H1 (cell line): ENCODE measurements at regions not wholly inside any gene's neighbourhood (a gene's known extent, or its start where the extent isn't known, plus 50 kb on each side); places are given as distances from the start of the nearest gene placed in this dataset.

ENCODE experiments used
- CBX5 ChIP-seq: fragments of 300-800, 300-1000 bp; sonication (generic); IDR thresholded peaks from 2 replicates; pipeline ENCODE4 v1.7.1; 2016; ENCODE audit warnings: antibody characterized with exemption, low read length, low read depth
- CEBPB ChIP-seq: IDR thresholded peaks from 2 replicates; pipeline ENCODE4 v1.6.1; 2012; ENCODE audit warnings: low read depth, low read length
- CTCF ChIP-seq, 3 experiments: IDR thresholded peaks; 1 replicate in 2 of 3; 2 replicates in 1 of 3; pipeline versions ENCODE4 v1.5.1 to v1.6.1; 2011; ENCODE audit warnings: low read length in 3 of 3, mild to moderate bottlenecking in 3 of 3, inconsistent platforms in 2 of 3, low read depth in 1 of 3, moderate library complexity in 1 of 3; ENCODE audit not compliant: insufficient read depth in 1 of 3; ENCODE audit errors: control extremely low read depth in 1 of 3
- GTF2F1 ChIP-seq: IDR thresholded peaks from 2 replicates; pipeline ENCODE4 v1.6.1; 2012; ENCODE audit warnings: low read depth, low read length, improper control_type of control experiment, borderline replicate concordance
- POLR2A ChIP-seq, 2 experiments: IDR thresholded peaks; 1 replicate in 1 of 2; 2 replicates in 1 of 2; pipeline ENCODE4 v1.6.1; 2011; ENCODE audit warnings: low read depth in 2 of 2, low read length in 2 of 2, mild to moderate bottlenecking in 2 of 2; ENCODE audit errors: control extremely low read depth in 1 of 2
- POLR2AphosphoS5 ChIP-seq: IDR thresholded peaks from 2 replicates; pipeline ENCODE4 v1.6.1; 2011; ENCODE audit warnings: low read depth, low read length
- TAF1 ChIP-seq: IDR thresholded peaks from 2 replicates; pipeline ENCODE4 v1.6.1; 2011; ENCODE audit warnings: mild to moderate bottlenecking, low read depth, low read length
- TCF12 ChIP-seq: IDR thresholded peaks from 2 replicates; pipeline ENCODE4 v1.6.1; 2011; ENCODE audit warnings: low read depth, mild to moderate bottlenecking, low read length

GRCh38 chr14:34214961-34215360 lies 247.1 kb downstream of the SPTSSA start:
- no peak for TF ChIP-seq POLR2AphosphoS5
- TF ChIP-seq CTCF (IDR thresholded peaks at IDR 0.05; ENCODE audit: control extremely low read depth in 1 of 3, insufficient read depth in 1 of 3, low read depth in 1 of 3, low read length in 3 of 3), result no peak
- no peak for TF ChIP-seq TCF12
- TF ChIP-seq CEBPB, result no peak
- TF ChIP-seq POLR2A (IDR thresholded peaks at IDR 0.05; ENCODE audit: control extremely low read depth in 1 of 2, low read depth in 2 of 2, low read length in 2 of 2), result no peak
- no peak for TF ChIP-seq TAF1
- no peak for TF ChIP-seq GTF2F1
- TF ChIP-seq CBX5, result no peak
